ENCODE measurements at regions not wholly inside any gene's neighbourhood (a gene's known extent, or its start where the extent isn't known, plus 50 kb on each side); places are given as distances from the start of the nearest gene placed in this dataset.

GRCh38 chr3:65093641-65094040 lies 405.8 kb upstream of the ADAMTS9 start:
- Histone ChIP-seq H3K9ac (ENCODE audit: extremely low read depth, low read length, poor library complexity, severe bottlenecking) (no peak overlapping the region), H3K27ac (ENCODE audit: low read depth, low read length) (no peak overlapping the region), H3K4me1 (ENCODE audit: control insufficient read depth, insufficient read depth, low read length) (peaks cover 12% of the 10 kb centered on the region), H3K4me3 (ENCODE audit: low read length) (no peak overlapping the region), H3K27me3 (ENCODE audit: control insufficient read depth, insufficient read depth, low read length, poor library complexity, severe bottlenecking) (no peaks in the 10 kb centered on the region), H3K36me3 (ENCODE audit: control insufficient read depth, insufficient read depth, low read length) (no peaks in the 10 kb centered on the region), H3K9me3 (ENCODE audit: control insufficient read depth, low read length) (no peaks in the 10 kb centered on the region)
- no peaks in the 10 kb centered on the region for H3K27me3 Mint-ChIP-seq (ENCODE audit: insufficient read depth)
- no peaks in the 10 kb centered on the region for H3K9me3 Mint-ChIP-seq
- no peak overlapping the region for H3K27ac Mint-ChIP-seq
- no peak overlapping the region for H3K4me3 Mint-ChIP-seq
- WGBS, 2 experiments (ENCODE audit: insufficient coverage in 1 of 2, insufficient read length in 1 of 2): 91 to 97% methylated on average over 3 of the region's 3 CpGs
- no peak for DNase-seq
- peaks cover 9% of the 10 kb centered on the region for H3K4me1 Mint-ChIP-seq
- TF ChIP-seq CTCF (conservative IDR thresholded peaks at IDR 0.05): no peak
- no peaks in the 10 kb centered on the region for H3K36me3 Mint-ChIP-seq (ENCODE audit: low read depth)

- 92 to 94% methylated on average over 3 of the region's 3 CpGs for WGBS, 2 experiments (ENCODE audit: insufficient coverage in 1 of 2, insufficient read length in 1 of 2)
- no peak overlapping the region for H3K4me3 Mint-ChIP-seq
- no peaks in the 10 kb centered on the region for H3K9me3 Mint-ChIP-seq
- no peaks in the 10 kb centered on the region for H3K27me3 ChIP-seq (ENCODE audit: control insufficient read depth, insufficient read depth, low read length, poor library complexity, severe bottlenecking)
- no peak overlapping the region for H3K4me3 ChIP-seq (ENCODE audit: low read length)
- H3K27ac ChIP-seq (ENCODE audit: low read depth, low read length): no peak overlapping the region
- no peak for TF ChIP-seq CTCF (conservative IDR thresholded peaks at IDR 0.05)
- H3K36me3 ChIP-seq (ENCODE audit: control insufficient read depth, insufficient read depth, low read length): no peaks in the 10 kb centered on the region
- no peak overlapping the region for H3K27ac Mint-ChIP-seq
- H3K4me1 Mint-ChIP-seq: peaks cover 20% of the 10 kb centered on the region
- no peak overlapping the region for H3K9ac ChIP-seq (ENCODE audit: extremely low read depth, low read length, poor library complexity, severe bottlenecking)
- peaks cover 15% of the 10 kb centered on the region for H3K4me1 ChIP-seq (ENCODE audit: control insufficient read depth, insufficient read depth, low read length)
- DNase-seq: no peak
- H3K27me3 Mint-ChIP-seq (ENCODE audit: insufficient read depth): no peaks in the 10 kb centered on the region
- H3K9me3 ChIP-seq (ENCODE audit: control insufficient read depth, low read length): no peaks in the 10 kb centered on the region
- H3K36me3 Mint-ChIP-seq (ENCODE audit: low read depth): no peaks in the 10 kb centered on the region
Observed at GRCh38 chr3:65091565-65091964, 403.8 kb upstream of the ADAMTS9 start.

- Histone ChIP-seq H3K9ac (ENCODE audit: extremely low read depth, low read length, poor library complexity, severe bottlenecking) (no peak overlapping the region), H3K9me3 (ENCODE audit: control insufficient read depth, low read length) (no peaks in the 10 kb centered on the region), H3K4me3 (ENCODE audit: low read length) (no peak overlapping the region), H3K4me1 (ENCODE audit: control insufficient read depth, insufficient read depth, low read length) (peaks cover 6% of the 10 kb centered on the region), H3K27ac (ENCODE audit: low read depth, low read length) (no peak overlapping the region), H3K36me3 (ENCODE audit: control insufficient read depth, insufficient read depth, low read length) (no peaks in the 10 kb centered on the region), H3K27me3 (ENCODE audit: control insufficient read depth, insufficient read depth, low read length, poor library complexity, severe bottlenecking) (no peaks in the 10 kb centered on the region)
- no peak for DNase-seq
- no peak for TF ChIP-seq CTCF (conservative IDR thresholded peaks at IDR 0.05)
- Mint-ChIP-seq H3K9me3 (no peaks in the 10 kb centered on the region), H3K36me3 (ENCODE audit: low read depth) (no peaks in the 10 kb centered on the region), H3K27me3 (ENCODE audit: insufficient read depth) (peaks cover 17% of the 10 kb centered on the region), H3K4me3 (no peak overlapping the region), H3K4me1 (peaks cover 17% of the 10 kb centered on the region), H3K27ac (no peak overlapping the region)
- 87% methylated on average over 2 to 4 of the region's 4 CpGs for WGBS, 2 experiments (ENCODE audit: insufficient coverage in 1 of 2, insufficient read length in 1 of 2)
Observed at GRCh38 chr3:65083240-65083639, 395.4 kb upstream of the ADAMTS9 start.

Data from endodermal cell (in vitro differentiated cells).